22Rv1 (cell line): ENCODE measurements at regions not wholly inside any gene's neighbourhood (a gene's known extent, or its start where the extent isn't known, plus 50 kb on each side); places are given as distances from the start of the nearest gene placed in this dataset.
A peak's percentile ranks its signal among the peaks of the same experiment; 100 is the strongest.

Experiments
- CTCF ChIP-seq: fragments of 450-650 bp; IDR thresholded peaks from 2 replicates; pipeline ENCODE4 v1.5.1; 2017; ENCODE audit warnings: mild to moderate bottlenecking
- ZFX ChIP-seq: fragments of 450-650 bp; IDR thresholded peaks from 2 replicates; pipeline ENCODE4 v1.6.1; 2017; ENCODE audit warnings: antibody characterized with exemption, borderline replicate concordance

GRCh38 chr16:17831330-17831729 lies 360.6 kb upstream of the XYLT1 start:
- TF ChIP-seq CTCF: 0 out of 2 replicates have a peak, but pooled peaks have one; percentile 5
- TF ChIP-seq ZFX: no peak
